GM12891 (cell line): ENCODE measurements at regions not wholly inside any gene's neighbourhood (a gene's known extent, or its start where the extent isn't known, plus 50 kb on each side); places are given as distances from the start of the nearest gene placed in this dataset.

Experiments
- PAX5 ChIP-seq: IDR thresholded peaks from 2 replicates; pipeline ENCODE4 v1.6.1; 2011; ENCODE audit warnings: low read length, moderate library complexity, mild to moderate bottlenecking; ENCODE audit not compliant: insufficient read depth, severe bottlenecking
- POLR2A ChIP-seq: IDR thresholded peaks from 2 replicates; pipeline ENCODE4 v1.6.1; 2011; ENCODE audit warnings: low read depth, low read length, control low read depth
- POLR2AphosphoS5 ChIP-seq: IDR thresholded peaks from 2 replicates; pipeline ENCODE4 v1.6.1; 2011; ENCODE audit warnings: low read depth, low read length, control low read depth
- POU2F2 ChIP-seq: IDR thresholded peaks from 2 replicates; pipeline ENCODE4 v1.6.1; 2011; ENCODE audit warnings: low read depth, mild to moderate bottlenecking, control low read depth, low read length, moderate library complexity
- SPI1 ChIP-seq: IDR thresholded peaks from 2 replicates; pipeline ENCODE4 v1.6.1; 2011; ENCODE audit warnings: low read depth, low read length, control low read depth
- TAF1 ChIP-seq: IDR thresholded peaks from 2 replicates; pipeline ENCODE4 v1.6.1; 2011; ENCODE audit warnings: low read depth, low read length, control low read depth

- TF ChIP-seq POLR2AphosphoS5 = no peak
- TF ChIP-seq TAF1 = no peak
- TF ChIP-seq POLR2A = no peak
- no peak for TF ChIP-seq POU2F2
- TF ChIP-seq SPI1 = no peak
- no peak for TF ChIP-seq PAX5
These were observed 174.7 kb upstream of the PDE1C start for GRCh38 chr7:32244806-32245345.
